SK-N-SH treated with all-trans-retinoic acid at 6 μM for 48 hours (cell line): ENCODE measurements at regions not wholly inside any gene's neighbourhood (a gene's known extent, or its start where the extent isn't known, plus 50 kb on each side); places are given as distances from the start of the nearest gene placed in this dataset.

Experiments used
- ARNTL ChIP-seq: fragments of 450-650 bp; formaldehyde crosslinking; IDR thresholded peaks from 2 replicates; pipeline ENCODE4 v1.5.0; 2020; ENCODE audit warnings: low read depth, mild to moderate bottlenecking, moderate library complexity, borderline replicate concordance
- CREB5 ChIP-seq: fragments of 250-450 bp; sonication (Bioruptor Pico); IDR thresholded peaks from 2 replicates; pipeline ENCODE4 v1.5.1; 2020; ENCODE audit warnings: low read depth, mild to moderate bottlenecking, moderate library complexity
- PATZ1 ChIP-seq: fragments of 250-450 bp; sonication (Bioruptor Pico); IDR thresholded peaks from 2 replicates; pipeline ENCODE4 v1.8.0; 2020; ENCODE audit warnings: mild to moderate bottlenecking, moderate library complexity, borderline replicate concordance
- POU6F1 ChIP-seq: fragments of 250-450 bp; sonication (Bioruptor Pico); IDR thresholded peaks from 2 replicates; pipeline ENCODE4 v1.8.0; 2021; ENCODE audit warnings: low read depth, mild to moderate bottlenecking, moderate library complexity, borderline replicate concordance
- TCF4 ChIP-seq: fragments of 250-450 bp; sonication (Bioruptor Pico); IDR thresholded peaks from 2 replicates; pipeline ENCODE4 v1.8.0; 2021; ENCODE audit warnings: mild to moderate bottlenecking, moderate library complexity, borderline replicate concordance
- TSHZ2 ChIP-seq: fragments of 250-450 bp; sonication (Bioruptor Pico); IDR thresholded peaks from 2 replicates; pipeline ENCODE4 v1.5.0; 2020; ENCODE audit warnings: mild to moderate bottlenecking, moderate library complexity
- ZFP3 ChIP-seq: fragments of 250-450 bp; sonication (Bioruptor Pico); IDR thresholded peaks from 2 replicates; pipeline ENCODE4 v1.5.0; 2020; ENCODE audit warnings: mild to moderate bottlenecking, moderate library complexity
- ZFP30 ChIP-seq: fragments of 450-650 bp; formaldehyde crosslinking; IDR thresholded peaks from 2 replicates; pipeline ENCODE4 v1.5.0; 2022; ENCODE audit warnings: mild to moderate bottlenecking, moderate library complexity
- ZNF565 ChIP-seq: fragments of 450-650 bp; formaldehyde crosslinking; conservative IDR thresholded peaks from 2 replicates; pipeline ENCODE4 v1.5.0; 2020; ENCODE audit warnings: low read depth, mild to moderate bottlenecking, moderate library complexity
- ZNF70 ChIP-seq: fragments of 450-650 bp; formaldehyde crosslinking; IDR thresholded peaks from 2 replicates; pipeline ENCODE4 v1.5.0; 2020; ENCODE audit warnings: mild to moderate bottlenecking, moderate library complexity
- ZNF8 ChIP-seq: fragments of 450-650 bp; formaldehyde crosslinking; IDR thresholded peaks from 2 replicates; pipeline ENCODE4 v1.5.0; 2020; ENCODE audit warnings: mild to moderate bottlenecking, moderate library complexity

GRCh38 chr16:26532456-26532855 lies 534.3 kb upstream of the C16orf82 start:
- TF ChIP-seq TCF4 (CRISPR knock-in tag) (no peak), TSHZ2 (no peak), ZFP3 (CRISPR knock-in tag) (no peak), CREB5 (CRISPR knock-in tag) (no peak), ARNTL (CRISPR knock-in tag) (no peak), PATZ1 (CRISPR knock-in tag) (no peak), ZFP30 (CRISPR knock-in tag) (no peak), ZNF8 (CRISPR knock-in tag) (no peak), ZNF565 (CRISPR knock-in tag) (no peak), POU6F1 (no peak), ZNF70 (no peak)
